GM18498 (cell line): ENCODE measurements at regions not wholly inside any gene's neighbourhood (a gene's known extent, or its start where the extent isn't known, plus 50 kb on each side); places are given as distances from the start of the nearest gene placed in this dataset.
"Not testable (repeated sequence)": the region's sequence is repeated elsewhere in the genome, so short reads cannot be mapped to it uniquely, and the experiment has no call there.

ENCODE experiments used
- ATAC-seq: cut with Tn5 transposase; IDR thresholded peaks from one replicate; pipeline ENCODE4 v1.9.1; 2021; ENCODE audit warnings: mild to moderate bottlenecking, moderate library complexity; ENCODE audit not compliant: unreplicated experiment

DNA sequence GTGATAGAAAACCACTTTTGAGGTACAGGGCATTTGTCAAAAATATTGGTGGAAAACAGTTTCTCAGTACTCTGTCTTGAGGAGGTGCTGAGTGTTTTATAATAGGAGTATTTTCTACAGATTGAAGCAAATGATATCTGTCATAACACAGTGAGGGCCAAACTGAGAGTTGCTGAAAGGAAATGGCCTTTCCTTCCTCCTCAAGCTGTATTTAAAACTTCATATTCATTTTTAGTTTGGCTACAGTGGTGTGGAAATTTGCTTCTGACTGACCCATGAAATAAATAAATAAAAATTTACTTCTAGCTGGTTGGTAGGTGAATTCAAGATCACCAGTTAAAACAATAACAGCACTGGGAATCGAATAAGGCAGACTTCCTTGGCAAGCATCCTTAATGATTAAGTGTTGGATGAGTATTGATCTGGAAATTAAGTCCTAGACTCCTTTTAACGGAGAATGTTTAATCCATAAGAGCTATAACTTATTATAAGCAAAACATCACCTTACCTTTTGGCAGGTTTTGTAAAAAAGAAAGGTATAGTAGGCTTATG is 828.6 kb upstream of the CITED2 start:
- no peak for ATAC-seq

DNA sequence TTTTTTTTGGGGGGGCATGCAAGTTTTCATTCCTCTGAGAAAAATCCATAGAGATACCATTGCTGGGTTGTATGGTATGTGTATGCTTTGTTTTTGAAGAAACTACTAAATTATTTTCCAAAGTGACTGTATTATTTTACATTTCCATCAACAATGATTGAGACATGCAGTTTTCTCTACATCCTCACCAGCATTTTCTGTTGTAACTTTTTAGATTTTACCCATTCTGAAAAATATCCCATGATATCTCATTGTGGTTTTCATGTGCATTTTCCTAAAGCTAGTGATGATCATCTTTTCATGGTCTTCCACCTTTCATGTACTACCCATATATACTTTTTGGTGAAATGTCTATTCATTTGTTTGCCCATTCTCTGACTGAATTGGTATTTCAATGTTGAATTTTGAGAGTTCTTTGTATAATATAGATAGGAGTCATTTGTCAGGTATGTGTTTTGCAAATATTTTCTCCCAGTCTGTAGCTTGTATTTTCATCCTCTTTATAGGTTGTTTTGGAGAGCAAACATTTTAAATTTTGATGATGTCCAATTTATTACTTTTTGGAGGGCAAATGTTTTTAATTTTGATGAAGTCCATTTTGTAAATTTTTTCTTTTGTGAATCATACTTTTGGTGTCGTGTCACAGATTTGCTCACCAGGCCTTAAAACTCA is 827.5 kb upstream of the CITED2 start:
- no peak for ATAC-seq

DNA sequence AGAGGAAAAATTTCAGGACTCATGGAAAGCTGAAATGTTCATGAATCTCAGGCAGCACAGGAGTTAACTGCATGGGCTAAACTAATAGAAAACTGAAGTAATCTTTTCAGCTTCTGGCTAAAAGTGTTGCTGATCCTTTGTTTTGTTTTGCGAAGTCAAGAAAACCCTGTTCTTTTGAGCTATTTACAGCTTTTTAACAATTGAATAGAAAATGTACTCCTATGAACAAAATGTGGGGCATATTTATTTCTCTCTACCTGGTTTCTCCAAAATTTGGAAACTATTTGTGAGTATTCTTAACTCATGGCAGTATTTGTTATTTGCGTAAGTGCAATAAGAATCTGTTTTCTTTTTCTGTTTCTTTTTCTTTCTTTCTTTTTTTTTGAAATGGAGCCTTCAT is 818.8 kb upstream of the CITED2 start:
- no peak for ATAC-seq

DNA sequence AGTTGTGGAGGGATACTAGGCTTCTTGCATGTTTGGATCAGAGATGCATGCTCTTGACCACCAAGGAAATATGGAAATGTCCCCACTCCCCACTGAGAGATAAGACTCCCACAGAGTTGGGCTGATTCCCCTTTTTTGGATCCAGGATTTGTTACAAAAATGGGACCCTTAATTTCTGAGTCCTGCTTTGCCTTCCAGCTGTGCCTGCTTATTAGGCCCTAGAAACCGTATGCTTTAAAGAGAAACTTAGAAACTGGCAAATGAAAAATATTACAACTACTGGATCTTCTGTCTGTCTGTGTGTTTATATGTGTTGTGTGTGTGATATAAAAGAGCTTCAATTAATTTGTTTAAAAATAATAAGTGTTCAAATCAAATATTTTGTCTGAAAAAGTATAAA is 817.6 kb upstream of the CITED2 start:
- ATAC-seq, result no peak

DNA sequence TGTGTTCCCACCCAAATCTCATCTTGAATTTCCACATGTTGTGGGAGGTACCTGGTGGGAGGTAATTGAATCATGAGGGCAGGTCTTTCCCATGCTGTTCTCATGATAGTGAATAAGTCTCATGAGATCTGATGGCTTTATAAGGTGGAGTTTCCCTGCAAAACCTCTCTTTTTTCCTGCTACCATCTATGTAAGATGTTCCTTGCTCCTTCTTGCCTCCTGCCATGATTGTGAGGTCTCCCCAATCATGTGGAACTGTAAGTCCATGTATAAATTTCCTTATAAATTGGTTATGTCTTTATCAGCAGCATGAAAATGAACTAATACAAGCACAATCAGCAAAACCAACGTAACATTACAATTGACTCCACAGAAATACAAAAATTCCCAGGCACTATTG is 814.8 kb upstream of the CITED2 start:
- ATAC-seq, result not testable (repeated sequence)

DNA sequence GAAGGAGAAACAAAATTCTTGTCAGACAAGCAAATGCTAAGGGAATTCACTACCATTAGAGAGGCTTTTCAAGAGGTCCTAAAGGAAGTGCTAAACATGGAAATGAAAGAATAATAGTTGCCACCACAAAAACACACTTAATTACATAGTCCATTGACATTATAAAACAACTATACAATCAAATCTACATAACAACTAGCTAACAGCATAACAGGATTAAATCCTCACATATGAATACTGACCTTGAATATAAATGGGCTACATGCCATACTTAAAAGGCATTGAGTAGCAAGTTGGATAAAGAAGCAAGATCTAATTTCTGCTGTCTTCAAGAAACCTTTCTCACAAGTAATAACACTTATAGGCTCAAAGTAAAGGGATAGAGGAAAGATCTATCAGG is 811.5 kb upstream of the CITED2 start:
- no peak for ATAC-seq

DNA sequence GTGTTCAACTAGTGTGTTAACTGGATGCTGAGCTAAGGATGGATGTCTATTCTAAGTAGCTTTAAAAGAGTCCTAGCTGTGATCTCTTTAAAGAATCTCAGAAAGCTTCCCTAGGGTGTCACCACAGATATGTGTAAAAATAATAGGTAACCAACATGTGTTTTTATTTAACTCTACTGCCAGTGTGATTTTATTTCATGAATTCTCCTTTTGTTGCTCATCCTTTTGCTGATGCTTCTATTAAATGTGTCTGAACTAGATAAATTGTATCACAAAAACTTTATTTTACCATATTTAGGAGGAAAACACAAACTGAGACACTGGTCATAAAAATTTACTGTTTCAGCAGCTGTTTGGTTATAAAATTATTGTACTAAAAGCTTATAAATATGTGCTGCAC is 809.4 kb upstream of the CITED2 start:
- no peak for ATAC-seq

DNA sequence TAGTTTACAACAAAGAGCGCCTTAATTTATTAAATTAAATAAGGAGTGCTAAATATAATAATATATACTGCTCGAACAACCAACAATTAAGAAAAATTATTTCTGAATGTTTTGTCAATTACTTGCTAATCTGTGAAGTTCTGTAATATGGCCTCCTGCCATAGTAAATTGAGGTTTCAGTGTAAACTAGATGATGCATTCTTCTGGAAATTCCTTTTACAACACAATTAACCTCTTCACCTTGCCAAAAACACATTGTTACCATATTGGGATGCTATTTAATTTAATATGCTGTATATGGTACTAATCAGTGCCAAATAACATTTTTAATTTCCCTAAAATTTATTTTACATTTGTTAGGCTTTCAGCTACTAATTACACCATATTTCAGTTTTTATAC is 808.4 kb upstream of the CITED2 start:
- no peak for ATAC-seq

DNA sequence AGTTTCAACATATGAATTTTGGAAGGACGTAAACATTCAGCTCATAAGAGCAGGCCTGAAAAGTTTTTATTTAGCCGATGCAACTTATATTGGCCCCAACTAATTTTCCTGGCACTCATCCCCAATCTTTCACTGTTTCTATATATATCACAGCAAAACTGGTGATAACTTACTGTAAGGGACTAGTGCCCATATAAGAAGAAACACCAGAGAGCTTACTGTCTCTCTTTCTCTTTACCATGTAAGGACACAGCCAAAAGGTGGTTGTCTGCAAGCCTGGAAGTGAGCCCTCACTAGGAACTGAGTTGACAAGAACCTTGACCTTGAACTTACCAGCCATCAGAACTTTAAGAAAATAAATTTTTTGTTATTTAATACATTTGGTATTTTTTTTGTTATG is 807.4 kb upstream of the CITED2 start:
- no peak for ATAC-seq

DNA sequence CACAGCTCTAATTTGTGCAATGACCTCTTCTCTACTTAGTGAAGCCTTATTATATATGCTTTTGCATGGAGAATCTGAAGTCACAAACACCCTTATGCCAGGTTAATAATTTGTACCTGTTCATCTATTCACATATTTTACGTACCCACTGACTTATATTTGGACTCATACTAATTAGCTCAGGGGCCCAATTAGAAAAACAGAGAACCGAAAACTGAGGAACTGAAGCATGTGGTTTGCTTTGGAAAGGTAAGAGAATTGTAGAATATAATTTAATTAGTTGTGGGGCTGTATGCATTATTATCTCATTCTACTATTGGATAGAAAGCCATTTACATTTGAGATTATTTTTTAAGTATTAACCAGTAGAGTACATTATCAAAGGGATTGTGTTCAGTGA is 805.9 kb upstream of the CITED2 start:
- no peak for ATAC-seq

DNA sequence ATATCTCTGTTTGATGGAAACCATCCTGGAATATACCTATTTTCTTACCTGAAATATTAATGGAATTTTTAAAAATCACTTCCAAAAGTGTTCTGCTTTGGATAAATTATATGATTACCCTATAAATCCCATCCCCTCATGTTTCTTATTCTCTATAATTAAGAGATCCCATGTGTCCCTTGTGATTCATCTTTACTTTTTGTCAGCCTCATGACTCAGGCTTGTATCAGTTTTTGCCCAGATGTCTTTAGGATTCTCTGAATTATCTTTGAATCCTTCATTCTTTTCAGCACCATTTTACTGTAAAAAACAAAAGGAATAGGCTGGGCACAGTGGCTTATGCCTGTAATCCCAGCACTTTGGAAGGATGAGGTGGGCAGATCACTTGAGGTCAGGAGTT is 804.5 kb upstream of the CITED2 start:
- ATAC-seq, result no peak

DNA sequence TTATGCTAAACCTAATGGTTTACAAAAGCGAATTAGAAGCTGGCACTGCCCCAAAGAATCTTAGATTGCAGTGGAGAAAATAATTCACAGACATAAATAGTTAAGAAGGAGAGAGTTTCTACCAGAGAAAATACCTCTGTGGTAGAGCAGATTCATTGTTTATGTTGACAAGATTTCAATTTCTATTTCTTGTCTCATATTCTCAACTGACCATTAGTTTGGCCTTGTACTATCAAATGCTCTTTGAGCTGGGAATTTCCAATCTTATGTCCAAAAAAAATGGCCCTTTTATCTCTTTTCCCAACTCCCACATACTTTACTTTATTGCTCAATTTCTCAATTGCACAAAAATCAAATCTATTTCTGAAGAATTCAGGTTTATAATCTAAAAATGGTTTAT is 804.1 kb upstream of the CITED2 start:
- no peak for ATAC-seq

DNA sequence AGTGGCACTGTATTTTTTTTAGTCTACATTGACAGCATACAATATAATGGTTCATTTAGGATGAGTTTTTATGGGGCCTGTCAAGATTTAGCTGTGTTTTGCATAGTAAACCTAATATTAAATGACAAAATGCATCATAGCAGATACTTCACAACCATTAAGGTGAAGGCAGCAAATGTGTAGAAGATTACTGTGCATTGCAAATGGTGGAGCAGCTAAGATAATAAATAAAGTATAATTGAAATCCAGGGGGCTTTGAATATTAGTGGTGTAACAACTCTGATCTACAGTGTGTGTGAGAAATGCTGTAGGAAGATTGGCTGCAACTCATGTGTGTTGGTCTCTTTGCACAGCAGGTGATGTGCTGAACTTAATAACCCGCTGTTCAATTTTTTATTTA is 801.9 kb upstream of the CITED2 start:
- ATAC-seq, result no peak

DNA sequence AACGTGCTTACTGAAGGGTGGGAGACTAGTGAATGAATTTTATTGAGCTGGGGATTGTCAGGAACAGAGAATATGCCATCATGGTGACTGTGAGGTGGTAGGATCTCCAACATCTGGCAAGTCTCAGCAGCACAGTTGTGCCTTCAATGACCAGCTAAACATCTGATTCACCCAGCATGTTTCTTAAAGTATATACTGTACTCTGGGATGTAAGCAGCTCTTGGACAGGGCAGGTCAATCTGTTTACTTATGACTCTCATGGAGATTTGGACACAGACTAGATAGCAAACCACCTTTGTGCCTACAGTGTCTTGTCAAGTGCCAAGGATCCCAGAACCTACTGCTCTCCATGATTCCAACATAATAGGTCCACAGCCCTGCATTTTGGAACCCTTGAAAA is 801.0 kb upstream of the CITED2 start:
- no peak for ATAC-seq

DNA sequence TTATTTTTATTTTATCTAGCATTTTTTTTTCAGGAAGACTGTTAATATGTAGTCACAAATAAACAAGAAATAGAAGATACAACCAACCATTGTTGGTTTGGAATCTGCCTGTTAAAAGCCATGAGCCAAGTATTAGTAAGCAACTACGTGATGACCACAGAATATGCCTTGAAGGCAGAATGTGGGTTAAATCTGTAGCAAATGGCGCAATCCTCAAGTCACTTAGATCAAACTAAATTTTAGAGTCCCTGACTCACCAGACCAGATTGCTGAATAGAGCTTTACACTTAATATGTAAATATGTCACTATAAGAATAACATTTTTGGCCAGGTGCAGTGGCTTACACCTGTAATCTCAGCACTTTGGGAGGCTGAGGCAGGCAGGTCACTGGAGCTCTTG is 800.1 kb upstream of the CITED2 start:
- ATAC-seq, result no peak

DNA sequence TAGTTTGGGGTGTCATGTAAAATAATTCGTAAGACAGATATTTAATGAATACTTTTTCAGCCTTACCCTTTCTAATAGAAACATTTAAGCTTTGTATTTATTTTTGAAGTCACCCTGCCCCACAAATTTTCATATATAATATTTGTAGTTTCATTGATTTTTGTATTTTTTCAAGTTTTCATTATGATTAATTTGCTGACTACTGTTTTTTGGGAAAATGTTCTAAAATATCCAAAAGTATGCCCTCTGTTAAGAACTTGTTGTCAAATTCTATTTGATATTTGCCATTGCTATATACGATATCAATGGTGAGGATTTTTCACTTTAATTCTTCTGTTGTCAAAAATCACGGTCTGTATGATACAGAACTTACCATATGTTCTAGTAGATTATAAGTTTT is 793.9 kb upstream of the CITED2 start:
- ATAC-seq, result no peak

DNA sequence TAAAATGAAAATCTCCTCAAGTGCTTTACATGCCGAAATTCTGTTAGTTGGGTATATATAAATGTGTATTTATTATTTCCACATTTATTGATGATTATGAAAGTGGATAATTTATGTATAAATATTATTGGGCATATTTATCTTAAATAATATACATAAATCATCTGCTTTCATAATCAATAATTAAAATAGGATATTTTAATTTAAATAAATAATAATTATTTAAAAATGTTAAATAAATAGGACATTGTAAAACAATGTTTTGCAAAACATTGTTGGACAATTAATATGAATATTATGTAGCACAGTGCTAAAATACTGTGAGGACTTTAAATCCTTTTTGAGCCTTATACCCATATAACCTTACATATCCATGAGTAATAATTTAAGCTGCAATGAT is 786.5 kb upstream of the CITED2 start:
- ATAC-seq, result no peak

DNA sequence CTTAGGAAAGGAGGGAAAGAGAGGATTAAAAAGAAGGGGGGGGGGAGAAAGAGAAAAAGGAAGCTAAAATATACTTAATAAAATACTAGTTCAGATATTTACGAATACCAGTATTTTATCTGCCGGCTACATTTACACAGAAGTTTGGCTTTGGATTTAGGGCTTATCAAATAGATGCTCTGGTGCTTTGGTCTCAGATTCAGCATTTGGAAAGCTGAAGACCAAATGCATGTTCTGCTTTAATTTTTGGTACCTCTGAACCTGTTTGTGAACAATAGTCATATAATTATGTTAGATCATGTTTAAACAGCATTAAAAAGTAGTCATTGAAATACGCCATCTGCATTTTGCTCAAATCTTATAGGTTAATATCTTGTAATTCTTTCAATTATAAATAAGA is 786.0 kb upstream of the CITED2 start:
- ATAC-seq, result no peak

DNA sequence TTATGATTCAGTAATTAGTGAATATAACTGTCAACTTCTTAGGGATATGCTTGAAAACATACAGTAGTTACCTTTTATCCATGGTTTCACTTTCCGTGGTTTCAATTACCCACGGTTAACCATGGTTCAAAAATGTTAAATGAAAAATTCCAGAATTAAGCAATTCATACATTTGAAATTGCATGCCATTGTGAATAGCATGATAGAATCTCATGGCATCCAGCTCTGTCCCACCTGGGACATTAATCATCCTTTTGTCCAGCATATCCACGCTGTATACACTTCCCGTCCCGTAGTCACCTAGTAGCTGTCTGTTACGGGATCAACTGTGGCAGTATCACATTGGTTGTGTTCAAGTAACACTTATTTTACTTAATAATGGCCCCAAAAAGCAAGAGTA is 781.7 kb upstream of the CITED2 start:
- ATAC-seq, result no peak

DNA sequence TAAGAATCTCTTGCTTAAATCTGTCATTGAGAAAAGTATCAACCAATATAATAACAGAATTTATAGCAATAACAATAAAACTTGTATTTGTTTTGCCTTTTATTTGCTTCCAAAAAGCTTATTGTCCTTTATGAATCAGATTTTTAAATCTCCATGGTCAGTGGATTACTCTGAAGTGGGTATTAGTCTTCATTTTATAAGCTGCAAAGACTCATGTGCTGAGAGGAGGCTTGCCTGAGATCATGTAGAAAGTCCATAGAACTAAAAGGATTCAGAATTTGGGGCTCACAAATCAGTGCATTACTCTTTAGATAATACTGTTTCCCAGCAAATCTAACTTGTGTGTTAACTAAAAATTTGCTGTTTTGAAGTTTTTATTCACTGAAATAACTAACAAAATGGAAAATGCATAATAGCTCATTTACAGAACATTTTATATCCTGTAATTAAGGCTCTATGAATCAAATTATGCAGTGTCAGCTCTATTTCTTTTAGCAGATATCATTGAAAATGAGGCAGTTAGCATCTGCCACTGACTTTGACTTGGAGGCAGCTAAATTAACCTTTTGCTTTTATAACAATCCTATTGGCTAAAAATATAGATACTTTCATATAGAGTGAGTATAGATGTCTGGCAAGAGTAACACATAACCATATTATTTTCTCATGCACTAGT is 781.1 kb upstream of the CITED2 start:
- no peak for ATAC-seq

DNA sequence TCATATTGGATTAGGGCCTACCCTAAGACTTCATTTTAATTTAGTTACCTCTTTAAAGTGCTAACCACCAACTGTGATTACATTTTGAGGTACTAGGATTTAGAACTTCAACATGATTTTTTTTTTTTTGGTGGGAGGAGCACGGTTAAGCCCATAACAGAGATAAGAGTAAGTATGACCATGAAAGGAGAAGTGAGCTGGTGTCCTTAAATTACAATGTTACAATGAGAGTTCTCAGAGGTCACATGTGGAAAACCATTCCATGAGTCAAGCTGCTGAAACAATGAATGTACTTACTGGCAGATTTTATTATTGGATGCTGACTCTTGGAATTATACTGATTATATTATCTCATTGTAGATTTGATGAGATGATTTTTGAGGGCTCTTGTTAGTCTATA is 779.3 kb upstream of the CITED2 start:
- no peak for ATAC-seq
